Common myeloid progenitor, CD34-positive (primary cell): ENCODE measurements at regions not wholly inside any gene's neighbourhood (a gene's known extent, or its start where the extent isn't known, plus 50 kb on each side); places are given as distances from the start of the nearest gene placed in this dataset.

Experiments used
- CTCF ChIA-PET: fragments of 350-600 bp; sonication (Branson Sonifier 250); formaldehyde crosslinking; loops from one replicate; lab custom pipeline; 2021; ENCODE audit warnings: antibody characterized with exemption; lab: Charles Lee
- POLR2A ChIA-PET: fragments of 350-600 bp; sonication (Branson Sonifier 250); formaldehyde crosslinking; loops from one replicate; lab custom pipeline; 2021; ENCODE audit warnings: antibody characterized with exemption; lab: Charles Lee
- DNase-seq, 3 donors: peaks; one replicate each; pipeline versions ENCODE4 v3.0.0 to v3.0.0-alpha.2; 2013
- H3K27ac ChIP-seq, 2 experiments: 1 replicate in 1 of 2; 2 replicates in 1 of 2; pipeline ENCODE4 v1.7.0; 2013; ENCODE audit warnings: inconsistent platforms in 2 of 2, low read length in 2 of 2, mild to moderate bottlenecking in 2 of 2, low read depth in 1 of 2, moderate library complexity in 1 of 2; ENCODE audit not compliant: severe bottlenecking in 2 of 2, insufficient read depth in 1 of 2, poor library complexity in 1 of 2
- H3K27me3 ChIP-seq, 5 experiments: replicated peaks in 2 of 5; 1 replicate in 3 of 5; 2 replicates in 2 of 5; pipeline versions ENCODE4 v1.6.1 to v1.7.0; 2013; ENCODE audit warnings: low read length in 4 of 5, mild to moderate bottlenecking in 2 of 5, moderate library complexity in 2 of 5, inconsistent platforms in 1 of 5; ENCODE audit not compliant: insufficient read depth in 5 of 5, control insufficient read depth in 4 of 5
- H3K36me3 ChIP-seq, 4 experiments: 1 replicate in 2 of 4; 2 replicates in 2 of 4; pipeline versions ENCODE4 v1.6.1 to v1.7.0; 2013; ENCODE audit warnings: low read length in 3 of 4, control low read depth in 1 of 4, mild to moderate bottlenecking in 1 of 4; ENCODE audit not compliant: control insufficient read depth in 4 of 4, insufficient read depth in 4 of 4
- H3K4me1 ChIP-seq, 4 experiments: 1 replicate in 3 of 4; 2 replicates in 1 of 4; pipeline versions ENCODE4 v1.6.1 to v1.7.1; 2013; ENCODE audit warnings: low read length in 3 of 4, mild to moderate bottlenecking in 3 of 4, control low read depth in 1 of 4, inconsistent platforms in 1 of 4, moderate library complexity in 1 of 4; ENCODE audit not compliant: control insufficient read depth in 4 of 4, insufficient read depth in 4 of 4; ENCODE audit errors: control extremely low read depth in 1 of 4
- H3K4me3 ChIP-seq, 7 experiments: 1 replicate in 4 of 7; 2 replicates in 3 of 7; pipeline versions ENCODE4 v1.5.1 to v1.7.0; 2013; ENCODE audit warnings: mild to moderate bottlenecking in 7 of 7, low read length in 6 of 7, moderate library complexity in 6 of 7, inconsistent platforms in 2 of 7, low read depth in 2 of 7, control low read depth in 1 of 7; ENCODE audit not compliant: insufficient read depth in 4 of 7, control insufficient read depth in 1 of 7; ENCODE audit errors: extremely low read depth in 1 of 7
- H3K9me3 ChIP-seq, 5 experiments: 1 replicate in 4 of 5; 2 replicates in 1 of 5; pipeline versions ENCODE4 v1.6.1 to v1.7.1; 2013; ENCODE audit warnings: low read length in 4 of 5, mild to moderate bottlenecking in 2 of 5, inconsistent platforms in 1 of 5, low read depth in 1 of 5, moderate library complexity in 1 of 5; ENCODE audit not compliant: control insufficient read depth in 4 of 5, insufficient read depth in 2 of 5; ENCODE audit errors: control extremely low read depth in 1 of 5
- WGBS: methylation state at CpG from one replicate; pipeline ENCODE4 v1.1.5; 2013; ENCODE audit not compliant: insufficient coverage; 5-methylcytosine and 5-hydroxymethylcytosine counted together

DNA sequence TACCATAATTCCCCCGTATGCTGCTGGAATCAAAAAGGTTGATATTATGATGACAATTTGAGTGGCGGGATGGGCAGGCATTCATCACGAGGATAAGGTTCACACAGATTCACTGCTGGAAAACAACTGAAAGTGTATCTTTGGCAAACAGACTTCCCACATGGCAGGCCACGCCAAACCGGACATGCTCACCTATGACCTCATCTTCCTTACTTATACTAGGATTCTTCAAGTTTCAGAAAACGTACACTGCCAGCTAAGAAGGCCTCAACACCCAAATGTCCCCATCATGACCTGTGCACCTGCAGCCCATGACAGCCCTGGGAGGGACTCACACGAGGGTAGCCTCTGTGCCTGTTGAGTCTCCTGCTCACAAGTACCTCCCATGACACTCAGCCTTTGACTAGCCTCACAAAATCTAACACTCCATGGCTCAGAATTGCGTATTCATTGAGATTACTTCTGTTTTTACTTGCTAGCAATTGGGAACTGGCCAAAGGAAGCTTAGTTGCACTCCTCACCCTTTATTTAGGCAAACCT is 259.0 kb upstream of the GHITM start:
- POLR2A ChIA-PET, result no interaction called here
- CTCF ChIA-PET, result no interaction called here

DNA sequence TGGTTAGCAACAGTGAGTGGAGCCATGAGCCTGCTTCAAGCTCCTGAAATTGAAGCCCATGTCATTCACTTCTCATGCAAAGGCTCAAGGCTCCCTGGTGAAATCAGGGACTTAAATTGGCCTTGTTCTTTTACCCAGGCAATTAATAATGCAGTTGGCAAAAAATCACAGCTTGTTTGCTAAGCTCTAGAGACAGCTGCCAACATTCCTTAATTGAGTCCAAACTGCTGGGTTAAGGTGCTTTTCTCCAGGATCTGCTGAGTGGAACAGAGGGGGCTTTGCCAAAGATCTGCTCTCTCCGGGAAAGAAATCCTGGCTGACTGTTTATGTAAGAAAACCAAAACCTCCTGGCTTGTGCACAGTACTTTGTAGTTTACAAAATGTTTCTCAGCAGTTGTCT is 257.6 kb upstream of the GHITM start:
- H3K9me3 ChIP-seq, result no peaks in the 10 kb centered on the region
- ChIA-PET CTCF (no interaction called here), POLR2A (no interaction called here)
- no peaks in the 10 kb centered on the region for H3K27me3 ChIP-seq
- no peak overlapping the region for H3K4me3 ChIP-seq
- WGBS, result no CpG with 5 or more reads among the region's 1 CpG
- H3K36me3 ChIP-seq, result no peaks in the 10 kb centered on the region
- no peak for DNase-seq
- no peaks in the 10 kb centered on the region for H3K4me1 ChIP-seq
- no peak overlapping the region for H3K27ac ChIP-seq

More for the DNA sequence above, 259.0 kb upstream of the GHITM start:
- no peaks in the 10 kb centered on the region for H3K36me3 ChIP-seq
- H3K4me3 ChIP-seq, result no peak overlapping the region
- H3K9me3 ChIP-seq, result no peaks in the 10 kb centered on the region
- no peaks in the 10 kb centered on the region for H3K27me3 ChIP-seq
- H3K4me1 ChIP-seq, result no peaks in the 10 kb centered on the region
- H3K27ac ChIP-seq, result no peak overlapping the region
- no peak for DNase-seq
- WGBS, result 91% methylated on average over 7 of the region's 8 CpGs

DNA sequence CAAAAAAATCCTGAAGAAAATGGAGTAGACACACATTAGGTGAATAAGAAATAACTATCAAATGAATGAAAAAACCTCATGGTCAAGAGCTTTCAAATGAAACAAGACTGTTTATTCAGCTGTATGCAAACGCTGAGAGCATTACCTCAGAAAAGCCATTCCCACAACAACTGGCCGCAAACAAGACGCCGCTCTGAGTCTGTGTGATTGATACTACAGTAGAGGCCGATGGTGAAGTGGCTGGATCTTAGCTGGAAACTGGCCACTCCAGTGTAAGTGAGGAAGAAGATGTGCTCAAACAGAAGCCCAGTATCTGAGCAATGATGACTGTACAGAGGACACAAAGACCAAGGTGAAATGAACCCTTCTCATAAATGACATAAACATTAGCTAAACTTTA is 252.4 kb upstream of the GHITM start:
- no peak overlapping the region for H3K4me3 ChIP-seq
- WGBS, result 93% methylated on average over 3 of the region's 5 CpGs

DNA sequence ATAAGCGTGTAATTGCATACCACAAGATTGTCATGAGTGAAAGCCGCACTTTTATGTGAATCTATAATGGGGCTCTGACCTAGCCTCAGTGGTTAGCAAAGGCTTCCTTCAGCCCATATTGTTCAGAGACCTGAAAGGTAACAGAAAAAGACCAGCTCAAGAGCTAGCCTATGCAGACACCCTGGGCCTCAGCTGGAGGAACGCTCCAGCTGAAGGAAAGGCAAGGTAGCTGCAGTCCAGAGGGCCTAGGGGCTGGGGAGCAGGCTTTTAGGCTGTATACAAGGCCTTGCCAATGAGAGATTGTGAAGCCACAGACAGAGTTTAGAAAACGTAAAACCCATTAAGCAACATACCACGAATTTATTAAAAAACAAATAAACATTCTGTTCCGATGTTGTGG is 246.6 kb upstream of the GHITM start:
- H3K27me3 ChIP-seq, result peaks cover 0 to 11% (median 0%) of the 10 kb centered on the region in 5 experiments
- no peak overlapping the region for H3K4me3 ChIP-seq
- no peaks in the 10 kb centered on the region for H3K9me3 ChIP-seq
- ChIA-PET POLR2A (interaction anchor here (0.5 kb wide), 1 partner anchor 1918 kb away, joined by 3 read pairs; no protein-coding TSS in a partner anchor), CTCF (no interaction called here)
- WGBS, result 100% methylated on average over 3 of the region's 6 CpGs
- H3K4me1 ChIP-seq, result no peaks in the 10 kb centered on the region
- H3K27ac ChIP-seq, result no peak overlapping the region
- H3K36me3 ChIP-seq, result no peaks in the 10 kb centered on the region
- no peak for DNase-seq

More for the DNA sequence above, 252.4 kb upstream of the GHITM start:
- ChIA-PET CTCF (interaction anchor here (2.1 kb wide), 1 partner anchor 16 kb away, joined by 6 read pairs; no protein-coding TSS in a partner anchor), POLR2A (no interaction called here)
- H3K36me3 ChIP-seq, result no peaks in the 10 kb centered on the region
- DNase-seq, result no peak
- H3K4me1 ChIP-seq, result no peaks in the 10 kb centered on the region
- no peaks in the 10 kb centered on the region for H3K9me3 ChIP-seq
- H3K27me3 ChIP-seq, result peaks cover 0 to 6% (median 0%) of the 10 kb centered on the region in 5 experiments
- H3K27ac ChIP-seq, result no peak overlapping the region

DNA sequence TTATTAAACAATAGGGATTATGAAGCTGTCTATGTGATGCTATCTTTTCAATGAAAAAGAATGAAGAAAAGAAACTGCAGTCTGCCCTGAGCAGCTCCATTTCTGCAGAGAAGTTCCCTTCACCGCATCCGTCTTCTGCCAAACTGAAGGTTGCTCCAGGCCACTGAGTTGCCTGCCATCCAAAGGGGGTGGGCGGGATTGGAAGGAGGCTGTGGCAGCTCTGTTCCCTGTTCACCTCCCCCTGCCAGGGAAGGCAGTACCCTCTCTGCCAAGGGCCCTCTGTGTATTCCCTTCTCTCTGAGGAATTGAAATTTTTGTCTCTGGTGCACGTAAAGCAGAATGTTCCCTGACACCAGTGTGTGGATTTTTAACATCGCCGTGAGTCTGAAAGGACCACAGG is 243.1 kb upstream of the GHITM start:
- Histone ChIP-seq H3K27ac (no peak overlapping the region), H3K9me3 (no peaks in the 10 kb centered on the region), H3K27me3 (peaks cover 0 to 5% (median 0%) of the 10 kb centered on the region in 5 experiments), H3K36me3 (no peaks in the 10 kb centered on the region), H3K4me1 (no peaks in the 10 kb centered on the region), H3K4me3 (no peak overlapping the region)
- DNase-seq, result no peak
- ChIA-PET CTCF (no interaction called here), POLR2A (no interaction called here)
- 95% methylated on average over 3 of the region's 6 CpGs for WGBS

DNA sequence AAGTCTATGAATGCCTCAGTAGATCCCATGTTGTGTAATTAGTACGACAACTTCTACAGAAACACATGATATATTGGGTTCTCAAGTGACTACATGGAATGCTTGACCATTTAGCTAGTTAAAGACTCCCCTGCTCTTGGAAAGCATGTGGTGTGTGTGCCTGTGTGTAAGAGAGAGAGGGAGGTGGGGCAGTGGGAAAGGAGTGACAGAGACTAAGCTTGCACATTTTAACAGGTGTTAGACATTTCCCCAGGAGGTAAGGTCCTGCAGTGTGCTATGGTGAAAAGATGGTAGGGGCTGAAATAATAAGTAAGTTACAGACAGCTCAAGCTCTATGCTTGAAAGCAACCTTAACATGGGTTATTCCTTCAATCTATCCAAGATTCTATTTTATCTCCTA is 241.7 kb upstream of the GHITM start:
- ChIA-PET CTCF (no interaction called here), POLR2A (no interaction called here)

DNA sequence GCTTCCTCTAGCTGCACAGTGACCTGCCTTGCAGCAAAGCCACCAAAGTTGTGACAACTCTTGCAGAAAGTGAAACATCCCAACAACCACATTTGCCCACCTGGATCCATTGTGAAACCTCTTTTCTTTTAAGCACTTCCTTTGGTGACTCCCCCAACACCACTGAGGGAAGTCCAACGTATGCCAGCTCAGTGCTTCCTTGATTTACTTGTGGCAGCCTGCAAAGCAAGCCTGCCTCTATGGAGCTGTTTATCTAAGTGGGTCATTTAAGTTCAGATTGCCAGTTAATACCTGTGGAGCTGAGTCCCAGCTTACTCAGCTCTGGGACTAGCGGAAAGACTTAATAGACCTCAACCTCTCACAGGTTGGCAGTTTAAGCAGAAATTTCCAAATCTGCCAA is 230.8 kb upstream of the GHITM start:
- 57% methylated on average over 2 of the region's 2 CpGs for WGBS
- H3K9me3 ChIP-seq, result no peaks in the 10 kb centered on the region
- ChIA-PET POLR2A (no interaction called here), CTCF (no interaction called here)
- no peak for DNase-seq
- H3K4me1 ChIP-seq, result no peaks in the 10 kb centered on the region
- H3K4me3 ChIP-seq, result no peak overlapping the region
- no peaks in the 10 kb centered on the region for H3K36me3 ChIP-seq
- H3K27me3 ChIP-seq, result no peaks in the 10 kb centered on the region
- H3K27ac ChIP-seq, result no peak overlapping the region

More for the DNA sequence above, 241.7 kb upstream of the GHITM start:
- peaks cover 0 to 5% (median 0%) of the 10 kb centered on the region in 5 experiments for H3K27me3 ChIP-seq
- H3K4me1 ChIP-seq, result no peaks in the 10 kb centered on the region
- no peak overlapping the region for H3K4me3 ChIP-seq
- no peak for DNase-seq
- no CpG with 5 or more reads among the region's 1 CpG for WGBS
- H3K36me3 ChIP-seq, result no peaks in the 10 kb centered on the region
- H3K9me3 ChIP-seq, result no peaks in the 10 kb centered on the region
- no peak overlapping the region for H3K27ac ChIP-seq
